ENCODE measurements at regions not wholly inside any gene's neighbourhood (a gene's known extent, or its start where the extent isn't known, plus 50 kb on each side); places are given as distances from the start of the nearest gene placed in this dataset.
"Not testable (repeated sequence)": the region's sequence is repeated elsewhere in the genome, so short reads cannot be mapped to it uniquely, and the experiment has no call there.

DNA sequence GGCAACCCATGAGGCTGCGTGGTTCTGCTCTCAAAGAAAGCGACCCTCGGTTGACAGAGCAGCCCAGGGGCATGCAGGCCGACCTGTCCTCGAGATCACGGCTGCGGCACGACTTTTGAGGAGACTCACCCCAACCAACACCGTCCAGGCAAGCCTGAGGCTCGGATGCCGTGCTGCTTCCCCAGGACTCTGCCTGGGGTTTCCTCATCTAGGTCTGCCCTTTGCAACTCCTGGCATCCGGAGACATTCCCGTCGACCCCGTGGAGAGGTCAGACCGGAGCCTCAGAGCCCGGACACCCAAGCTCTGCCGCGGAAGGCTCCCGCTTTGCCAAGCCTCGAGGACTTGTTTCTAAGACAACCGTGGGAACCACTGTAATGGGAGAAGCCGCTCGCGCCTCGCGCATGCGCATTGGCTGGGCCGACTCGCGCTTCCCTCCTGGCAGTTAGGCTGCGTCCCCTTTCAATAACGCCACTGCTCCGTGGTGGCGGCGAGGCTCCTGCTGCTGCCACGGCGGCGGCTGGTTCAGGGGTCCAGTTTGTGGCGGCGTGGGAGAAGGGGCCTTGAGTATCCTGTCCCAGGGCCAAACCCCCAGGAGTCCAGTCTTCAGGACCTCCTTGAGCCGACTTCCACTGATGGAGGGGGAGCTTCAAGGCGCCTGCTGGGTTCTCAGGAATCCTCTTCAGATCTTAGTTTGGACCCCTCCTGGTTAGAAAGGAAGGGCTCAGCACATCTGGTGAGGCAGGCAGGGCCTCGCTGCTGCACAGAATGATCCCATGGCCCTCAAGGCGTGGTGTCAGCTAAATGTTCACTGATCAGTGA lies 101.7 kb upstream of the ZNF337 start:
- not testable (repeated sequence) for DNase-seq (ENCODE audit: low read depth)

- not testable (repeated sequence) for DNase-seq (ENCODE audit: low read depth)
These were observed 100.4 kb upstream of the ZNF337 start for GRCh38 chr20:25797062-25797461.

DNA sequence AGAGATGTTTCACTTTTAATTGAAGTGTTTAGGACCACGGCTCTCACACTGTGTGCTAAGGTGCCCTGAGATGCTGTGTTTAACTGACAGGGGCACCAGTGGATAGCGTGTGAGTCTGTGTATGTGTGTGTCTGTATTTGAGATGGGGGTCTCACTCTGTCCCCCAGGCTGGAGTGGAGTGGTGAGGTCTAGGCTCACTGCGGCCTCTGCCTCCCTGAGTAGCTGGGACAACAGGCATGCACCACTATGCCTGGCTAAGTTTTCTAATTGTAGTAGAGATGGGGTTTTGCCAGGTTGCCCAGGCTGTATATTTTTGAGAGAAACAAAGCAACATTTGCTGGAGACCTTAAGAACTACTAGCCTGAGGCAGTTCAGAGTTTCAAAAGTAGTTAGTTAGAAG lies 80.6 kb upstream of the ZNF337 start:
- DNase-seq (ENCODE audit: low read depth): not testable (repeated sequence)

DNA sequence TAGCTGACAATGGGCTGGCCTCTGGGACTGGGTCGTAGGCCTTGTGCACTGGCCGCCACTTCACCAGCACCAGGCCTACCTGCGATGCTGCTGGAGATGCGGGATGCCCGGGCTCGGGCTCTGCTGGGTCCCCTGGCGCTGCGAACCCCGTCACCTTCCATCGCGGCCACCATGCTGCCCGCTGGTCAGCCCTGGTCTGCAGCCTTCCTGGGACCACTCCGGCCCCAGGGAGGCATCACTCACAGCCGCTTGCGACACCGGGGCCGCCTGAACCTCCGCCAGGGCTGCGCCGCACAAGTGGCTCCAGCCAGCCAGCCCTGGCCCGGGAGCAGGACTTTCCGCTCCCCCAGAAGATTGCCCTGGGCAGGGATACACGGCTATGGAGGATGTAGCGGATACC lies 78.1 kb upstream of the ZNF337 start:
- DNase-seq (ENCODE audit: low read depth): not testable (repeated sequence)

DNA sequence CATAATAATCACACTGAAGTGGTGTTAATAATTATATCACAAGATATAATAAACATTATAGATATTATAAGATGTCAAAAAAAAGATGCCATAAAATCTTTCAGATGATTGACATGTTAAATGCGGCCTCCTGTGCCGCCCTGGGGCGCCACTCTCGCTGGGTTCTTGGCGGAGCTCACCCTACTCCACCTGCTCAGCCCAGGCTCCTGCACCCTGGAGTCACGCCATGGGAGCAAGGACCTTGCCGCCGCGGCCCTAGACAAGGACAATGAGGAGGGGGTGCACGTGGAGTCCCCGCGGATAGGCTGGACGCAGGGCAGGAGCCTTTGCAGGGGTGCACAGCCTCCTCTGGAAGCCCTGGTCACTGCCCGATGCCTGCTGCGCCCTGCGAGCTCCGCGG lies 77.5 kb upstream of the ZNF337 start:
- not testable (repeated sequence) for DNase-seq (ENCODE audit: low read depth)

GRCh38 chr20:25772437-25772836 lies 75.8 kb upstream of the ZNF337 start:
- not testable (repeated sequence) for DNase-seq (ENCODE audit: low read depth)

GRCh38 chr20:25771818-25772217 lies 75.2 kb upstream of the ZNF337 start:
- not testable (repeated sequence) for DNase-seq (ENCODE audit: low read depth)

- DNase-seq (ENCODE audit: low read depth): no peak
These were observed 64.9 kb upstream of the ZNF337 start for GRCh38 chr20:25761596-25761995.

DNA sequence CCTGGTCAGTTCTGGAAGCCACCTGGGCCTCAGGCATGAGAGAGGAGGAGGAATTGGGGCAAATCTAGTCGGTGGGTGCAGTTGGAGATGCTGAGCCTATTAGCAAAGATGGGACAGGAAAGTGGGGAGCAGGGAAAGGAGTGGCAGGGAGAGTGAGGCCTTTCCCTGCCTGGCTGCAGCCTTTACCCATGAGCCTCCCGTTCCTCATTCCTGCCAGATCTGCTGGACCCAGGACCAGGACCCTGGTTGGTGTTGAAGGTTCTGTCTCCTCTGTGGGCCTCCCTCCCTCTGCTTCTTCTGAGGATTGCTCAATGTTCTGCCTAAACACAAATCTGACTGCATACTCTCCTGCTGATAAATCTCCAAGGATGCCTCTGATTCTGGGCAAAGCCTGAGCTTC lies 64.4 kb upstream of the ZNF337 start:
- DNase-seq (ENCODE audit: low read depth): not testable (repeated sequence)

GRCh38 chr20:25750765-25751696 lies 54.4 kb upstream of the ZNF337 start:
- DNase-seq (ENCODE audit: low read depth): peak; percentile 57

GRCh38 chr20:25750220-25750764 lies 53.6 kb upstream of the ZNF337 start:
- no peak for DNase-seq (ENCODE audit: low read depth)

DNA sequence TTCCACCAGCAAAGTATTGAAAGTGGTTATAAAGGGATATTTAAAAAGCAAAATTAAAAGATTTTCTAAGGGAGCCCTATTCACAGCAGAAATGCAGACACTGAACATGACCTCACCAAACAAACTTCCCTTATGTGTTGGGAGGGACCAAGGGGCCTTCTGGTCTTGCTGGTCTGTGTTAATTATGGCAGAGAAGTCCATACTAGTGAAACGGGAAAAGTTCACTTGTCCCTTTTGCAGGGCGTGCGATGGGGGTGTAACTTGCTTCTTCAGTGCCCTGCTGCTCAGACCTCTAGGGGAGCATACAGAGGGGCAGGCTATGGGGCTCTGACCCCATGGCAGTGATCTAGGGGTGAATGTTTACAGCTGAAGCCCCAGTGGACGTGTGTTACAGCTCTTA lies 53.0 kb upstream of the ZNF337 start:
- DNase-seq (ENCODE audit: low read depth): no peak

Data from EH (cell line).